AG04449 (cell line): ENCODE measurements at regions not wholly inside any gene's neighbourhood (a gene's known extent, or its start where the extent isn't known, plus 50 kb on each side); places are given as distances from the start of the nearest gene placed in this dataset.
A peak's percentile ranks its signal among the peaks of the same experiment; 100 is the strongest.

ENCODE experiments used
- CTCF ChIA-PET: fragments of 350-600 bp; formaldehyde crosslinking; extraction: SDS; loops from one replicate; lab custom pipeline; 2021; ENCODE audit warnings: antibody characterized with exemption; lab: Yijun Ruan, JAX
- POLR2A ChIA-PET: fragments of 400-600, 350-600 bp; formaldehyde crosslinking; extraction: SDS; loops from one replicate; lab custom pipeline; 2020; ENCODE audit warnings: antibody characterized with exemption, inconsistent platforms; lab: Yijun Ruan, JAX
- DNase-seq: peaks from one replicate; pipeline ENCODE4 v3.0.0-alpha.2; 2010; ENCODE audit warnings: low read depth, low spot score
- H3K4me3 ChIP-seq: 2 replicates; pipeline ENCODE4 v1.5.1; 2011; ENCODE audit warnings: low read depth, mild to moderate bottlenecking, control low read depth, low read length
- CTCF ChIP-seq: IDR thresholded peaks from one replicate; pipeline ENCODE4 v1.5.1; 2011; ENCODE audit warnings: mild to moderate bottlenecking, moderate library complexity, low read length, control low read depth, inconsistent platforms; ENCODE audit not compliant: insufficient read depth; ENCODE audit errors: missing control alignments

- no peak overlapping the region for H3K4me3 ChIP-seq
- TF ChIP-seq CTCF = no peak
- DNase-seq = no peak
- ChIA-PET POLR2A (no interaction called here), CTCF (interaction anchor here (0.7 to 3.9 kb wide), 2 partner anchors 10 to 478 kb away, joined by 3 to 22 read pairs; no protein-coding TSS in a partner anchor)
Observed at GRCh38 chr2:223450246-223450645, 151.9 kb downstream of the SCG2 start.

GRCh38 chr2:223457301-223457700 is 144.9 kb downstream of the SCG2 start:
- H3K4me3 ChIP-seq = no peak overlapping the region
- POLR2A ChIA-PET = no interaction called here
- TF ChIP-seq CTCF = no peak
- DNase-seq = no peak
- CTCF ChIA-PET = interaction anchor here (4.1 to 6.0 kb wide), 2 partner anchors 145 to 340 kb away, joined by 37 to 40 read pairs; partner anchors contain the start of gene SCG2

GRCh38 chr2:223459328-223459939 is 142.7 kb downstream of the SCG2 start:
- H3K4me3 ChIP-seq = no peak overlapping the region
- TF ChIP-seq CTCF = no peak
- POLR2A ChIA-PET = no interaction called here
- no peak for DNase-seq
- CTCF ChIA-PET = interaction anchor here (0.7 to 6.0 kb wide), 36 partner anchors 8 to 543 kb away, joined by 3 to 40 read pairs (median 4); partner anchors contain the start of gene SCG2

- no peak overlapping the region for H3K4me3 ChIP-seq
- ChIA-PET POLR2A (no interaction called here), CTCF (interaction anchor here (0.9 to 6.0 kb wide), 19 partner anchors 10 to 479 kb away, joined by 3 to 40 read pairs (median 5); partner anchors contain the start of gene SCG2)
- TF ChIP-seq CTCF = no peak
- DNase-seq = no peak
Observed at GRCh38 chr2:223460209-223460608, 142.0 kb downstream of the SCG2 start.

- POLR2A ChIA-PET = no interaction called here
- peak; percentile 16 for DNase-seq
- TF ChIP-seq CTCF = no peak
- CTCF ChIA-PET = interaction anchor here (0.9 to 6.0 kb wide), 15 partner anchors 9 to 479 kb away, joined by 3 to 40 read pairs (median 6); partner anchors contain the start of gene SCG2
- no peak overlapping the region for H3K4me3 ChIP-seq
Observed at GRCh38 chr2:223460774-223461211, 141.4 kb downstream of the SCG2 start.

GRCh38 chr2:223464071-223464470 is 138.1 kb downstream of the SCG2 start:
- ChIA-PET CTCF (no interaction called here), POLR2A (no interaction called here)
- TF ChIP-seq CTCF = no peak
- H3K4me3 ChIP-seq = no peak overlapping the region
- no peak for DNase-seq
